ENCODE measurements at regions not wholly inside any gene's neighbourhood (a gene's known extent, or its start where the extent isn't known, plus 50 kb on each side); places are given as distances from the start of the nearest gene placed in this dataset.

- DNase-seq (ENCODE audit: low read depth) = no peak
- no peak for TF ChIP-seq CTCF (IDR thresholded peaks at IDR 0.05; ENCODE audit: insufficient read depth, low read depth, low read length, missing control alignments)
- no peak overlapping the region for H3K4me3 ChIP-seq (ENCODE audit: low read length)
Observed at GRCh38 chrX:10070714-10071436, 85.9 kb upstream of the CLCN4 start.

- H3K4me3 ChIP-seq (ENCODE audit: low read length) = no peak overlapping the region
- TF ChIP-seq CTCF (IDR thresholded peaks at IDR 0.05; ENCODE audit: insufficient read depth, low read depth, low read length, missing control alignments) = no peak
- DNase-seq (ENCODE audit: low read depth) = no peak
Observed at GRCh38 chrX:10071451-10072144, 85.2 kb upstream of the CLCN4 start.

GRCh38 chrX:10072786-10073568, 83.8 kb upstream of the CLCN4 start:
- no peak overlapping the region for H3K4me3 ChIP-seq (ENCODE audit: low read length)
- TF ChIP-seq CTCF (IDR thresholded peaks at IDR 0.05; ENCODE audit: insufficient read depth, low read depth, low read length, missing control alignments) = no peak
- DNase-seq (ENCODE audit: low read depth) = no peak

GRCh38 chrX:10073671-10074070, 83.1 kb upstream of the CLCN4 start:
- DNase-seq (ENCODE audit: low read depth) = no peak
- no peak overlapping the region for H3K4me3 ChIP-seq (ENCODE audit: low read length)
- no peak for TF ChIP-seq CTCF (IDR thresholded peaks at IDR 0.05; ENCODE audit: insufficient read depth, low read depth, low read length, missing control alignments)

- no peak overlapping the region for H3K4me3 ChIP-seq (ENCODE audit: low read length)
- peak; percentile 93 for DNase-seq (ENCODE audit: low read depth)
- TF ChIP-seq CTCF (IDR thresholded peaks at IDR 0.05; ENCODE audit: insufficient read depth, low read depth, low read length, missing control alignments) = no peak
Observed at GRCh38 chrX:10074241-10074941, 82.4 kb upstream of the CLCN4 start.

- H3K4me3 ChIP-seq (ENCODE audit: low read length) = no peak overlapping the region
- peak; percentile 74 for DNase-seq (ENCODE audit: low read depth)
- no peak for TF ChIP-seq CTCF (IDR thresholded peaks at IDR 0.05; ENCODE audit: insufficient read depth, low read depth, low read length, missing control alignments)
Observed at GRCh38 chrX:10076765-10077164, 80.0 kb upstream of the CLCN4 start.
